GM23248 (cell line): ENCODE measurements at regions not wholly inside any gene's neighbourhood (a gene's known extent, or its start where the extent isn't known, plus 50 kb on each side); places are given as distances from the start of the nearest gene placed in this dataset.

ENCODE experiments used
- EZH2 ChIP-seq: fragments of 200-600 bp; sonication (generic); IDR thresholded peaks from 2 replicates; pipeline ENCODE4 v1.6.1; 2018; ENCODE audit warnings: antibody characterized with exemption, mild to moderate bottlenecking; ENCODE audit not compliant: insufficient read depth, poor library complexity, severe bottlenecking
- EZH2phosphoT487 ChIP-seq: fragments of 200-600 bp; sonication (generic); IDR thresholded peaks from 2 replicates; pipeline ENCODE4 v1.6.1; 2018; ENCODE audit warnings: antibody characterized with exemption, moderate library complexity, mild to moderate bottlenecking, low read depth; ENCODE audit not compliant: insufficient read depth

DNA sequence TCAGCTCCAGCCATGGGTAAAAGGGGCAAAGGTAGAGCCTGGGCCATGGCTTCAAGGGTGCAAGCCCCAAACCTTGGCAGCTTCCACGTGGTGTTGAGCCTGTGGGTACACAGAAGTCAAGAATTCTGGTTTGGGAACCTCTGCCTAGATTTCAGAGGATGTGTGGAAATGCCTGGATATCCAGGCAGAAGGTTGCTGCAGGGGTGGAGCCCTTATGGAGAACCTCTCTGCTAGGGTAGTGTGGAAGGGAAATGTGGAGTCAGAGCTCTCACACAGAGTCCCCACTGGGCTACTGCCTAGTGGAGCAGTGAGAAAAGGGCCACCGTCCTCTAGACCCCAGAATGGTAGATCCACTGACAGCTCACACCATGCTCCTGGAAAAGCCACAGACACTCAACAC lies 117.1 kb downstream of the NREP start:
- TF ChIP-seq EZH2phosphoT487 (no peak), EZH2 (no peak)
